Gastroesophageal sphincter (tissue), 3 donors: ENCODE measurements at regions not wholly inside any gene's neighbourhood (a gene's known extent, or its start where the extent isn't known, plus 50 kb on each side); places are given as distances from the start of the nearest gene placed in this dataset.

ENCODE experiments used
- CTCF ChIP-seq, 4 experiments: fragments of 200-600 bp in 2 of 4; fragments of 450-650 bp in 2 of 4; sonication (generic) in 1 of 4; IDR thresholded peaks; one replicate each; pipeline ENCODE4 v1.5.1; 2017 to 2019; ENCODE audit warnings: antibody characterized with exemption in 4 of 4, mild to moderate bottlenecking in 2 of 4, moderate library complexity in 2 of 4
- EP300 ChIP-seq: sonication (generic); formaldehyde crosslinking; IDR thresholded peaks from one replicate; pipeline ENCODE4 v1.6.1; 2017; ENCODE audit warnings: antibody characterized with exemption, mild to moderate bottlenecking
- POLR2A ChIP-seq, 2 donors: fragments of 450-650 bp; IDR thresholded peaks; one replicate each; pipeline ENCODE4 v1.6.1; 2017; ENCODE audit warnings: antibody characterized with exemption in 2 of 2, mild to moderate bottlenecking in 2 of 2, moderate library complexity in 1 of 2

GRCh38 chr13:99695857-99696256 lies 194.6 kb downstream of the TM9SF2 start:
- TF ChIP-seq EP300 (no peak), POLR2A (IDR thresholded peaks at IDR 0.05) (no peak), CTCF (IDR thresholded peaks at IDR 0.05) (no peak)
